Right forelimb (tissue), 1 donor: ENCODE measurements at regions not wholly inside any gene's neighbourhood (a gene's known extent, or its start where the extent isn't known, plus 50 kb on each side); places are given as distances from the start of the nearest gene placed in this dataset.

ENCODE experiments used
- DNase-seq: peaks from one replicate; pipeline ENCODE4 v3.0.0-alpha.2; 2018

GRCh38 chr5:167726642-167727041, 564.8 kb upstream of the WWC1 start:
- no peak for DNase-seq

GRCh38 chr5:167730121-167730520, 561.3 kb upstream of the WWC1 start:
- DNase-seq = no peak

GRCh38 chr5:167730656-167731055, 560.8 kb upstream of the WWC1 start:
- DNase-seq = no peak

GRCh38 chr5:167731951-167732350, 559.5 kb upstream of the WWC1 start:
- no peak for DNase-seq

- no peak for DNase-seq
Observed at GRCh38 chr5:167732499-167732898, 558.9 kb upstream of the WWC1 start.

GRCh38 chr5:167736992-167737391, 554.5 kb upstream of the WWC1 start:
- no peak for DNase-seq

GRCh38 chr5:167743695-167744464, 547.6 kb upstream of the WWC1 start:
- no peak for DNase-seq

GRCh38 chr5:167745868-167746267, 545.6 kb upstream of the WWC1 start:
- DNase-seq = no peak

- no peak for DNase-seq
Observed at GRCh38 chr5:167750586-167750985, 540.9 kb upstream of the WWC1 start.

GRCh38 chr5:167752936-167753335, 538.5 kb upstream of the WWC1 start:
- DNase-seq = no peak

GRCh38 chr5:167753725-167754490, 537.5 kb upstream of the WWC1 start:
- no peak for DNase-seq

- DNase-seq = no peak
Observed at GRCh38 chr5:167754501-167755021, 536.9 kb upstream of the WWC1 start.

GRCh38 chr5:167755420-167755819, 536.0 kb upstream of the WWC1 start:
- no peak for DNase-seq

- DNase-seq = no peak
Observed at GRCh38 chr5:167759057-167759821, 532.2 kb upstream of the WWC1 start.

GRCh38 chr5:167763772-167764171, 527.7 kb upstream of the WWC1 start:
- DNase-seq = no peak

- no peak for DNase-seq
Observed at GRCh38 chr5:167764641-167765289, 526.7 kb upstream of the WWC1 start.

- DNase-seq = no peak
Observed at GRCh38 chr5:167765352-167765751, 526.1 kb upstream of the WWC1 start.

GRCh38 chr5:167766957-167767356, 524.5 kb upstream of the WWC1 start:
- no peak for DNase-seq

- DNase-seq = no peak
Observed at GRCh38 chr5:167767795-167768194, 523.6 kb upstream of the WWC1 start.

- DNase-seq = no peak
Observed at GRCh38 chr5:167769846-167770413, 521.5 kb upstream of the WWC1 start.

GRCh38 chr5:167770461-167770860, 521.0 kb upstream of the WWC1 start:
- no peak for DNase-seq

- no peak for DNase-seq
Observed at GRCh38 chr5:167771571-167771970, 519.9 kb upstream of the WWC1 start.
